T47D (cell line): ENCODE measurements at regions not wholly inside any gene's neighbourhood (a gene's known extent, or its start where the extent isn't known, plus 50 kb on each side); places are given as distances from the start of the nearest gene placed in this dataset.

Experiments
- DNase-seq, 2 experiments: peaks; one replicate each; pipeline versions ENCODE4 v3.0.0 to v3.0.0-alpha.2; 2011 to 2012; ENCODE audit warnings: low read depth in 1 of 2, low spot score in 1 of 2
- JUND ChIP-seq: IDR thresholded peaks from 2 replicates; pipeline ENCODE4 v1.6.1; 2012; ENCODE audit warnings: low read depth
- in situ Hi-C: cut with HindIII; loops from 2 replicates; pipeline ENCODE4 v1.10.0; 2016; ENCODE audit warnings: low sequenced_read_pairs, low pct_unique_long_range_greater_than_20kb

DNA sequence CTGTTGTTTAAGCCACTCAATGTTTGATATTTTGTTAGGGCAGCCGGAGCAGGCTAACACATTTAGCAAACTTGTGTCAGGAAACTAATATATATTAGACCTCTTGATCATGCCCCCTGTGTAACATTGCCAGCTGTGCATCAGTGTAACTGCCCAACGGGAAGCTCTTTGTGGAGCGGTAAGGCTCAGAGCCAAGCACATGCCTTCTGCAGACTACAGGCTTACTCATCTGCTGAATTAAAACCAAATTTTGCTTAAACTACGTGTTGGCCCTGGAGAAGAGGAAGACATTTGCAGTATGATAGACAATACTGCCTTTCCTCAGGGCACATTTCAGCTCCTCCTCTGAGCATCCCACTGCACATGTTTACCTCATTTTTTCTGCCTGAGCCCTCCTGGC lies 50.5 kb upstream of the KCNMB2 start:
- in situ Hi-C loops: no loop called here
- no peak for TF ChIP-seq JUND
- no peak for DNase-seq
